Suprapubic skin (tissue), 3 donors: ENCODE measurements at regions not wholly inside any gene's neighbourhood (a gene's known extent, or its start where the extent isn't known, plus 50 kb on each side); places are given as distances from the start of the nearest gene placed in this dataset.

Experiments used
- EP300 ChIP-seq: sonication (generic); formaldehyde crosslinking; IDR thresholded peaks from one replicate; pipeline ENCODE4 v1.6.1; 2017; ENCODE audit warnings: antibody characterized with exemption
- TF ChIP-seq, protein P1 (sequence below), 2 donors: fragments of 200-600 bp in 1 of 2; fragments of 450-650 bp in 1 of 2; sonication (generic) in 1 of 2; IDR thresholded peaks; one replicate each; pipeline ENCODE4 v1.5.1; 2016 to 2019; ENCODE audit warnings: antibody characterized with exemption in 2 of 2, mild to moderate bottlenecking in 1 of 2, moderate library complexity in 1 of 2

DNA sequence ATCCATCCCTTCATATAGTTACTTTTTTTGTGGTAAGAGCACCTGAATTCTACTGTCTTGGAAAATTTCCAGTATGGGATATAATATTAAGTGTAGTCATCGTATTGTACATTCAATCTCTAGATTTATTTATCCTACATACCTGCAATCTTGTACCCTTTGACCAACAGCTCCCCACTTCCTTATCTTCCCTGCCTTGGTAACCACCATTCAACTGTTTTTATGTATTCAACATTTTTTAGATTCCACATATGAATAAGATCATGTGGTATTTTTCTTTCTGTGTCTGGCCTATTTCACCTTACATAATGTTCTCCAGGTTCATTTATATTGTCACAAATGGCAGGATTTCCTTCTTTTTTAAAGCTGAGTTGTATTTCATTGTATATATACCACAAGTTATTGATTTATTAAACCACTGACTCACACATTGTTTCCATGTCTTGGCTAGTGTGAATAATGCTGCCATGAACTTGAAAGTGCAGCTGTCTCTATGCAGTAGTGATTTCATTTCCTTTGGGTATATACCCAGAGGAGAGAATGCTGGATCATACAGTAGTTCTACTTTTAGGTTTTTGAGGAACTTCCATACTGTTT lies 572.5 kb downstream of the MAGEB5 start:
- TF ChIP-seq, protein P1, sequence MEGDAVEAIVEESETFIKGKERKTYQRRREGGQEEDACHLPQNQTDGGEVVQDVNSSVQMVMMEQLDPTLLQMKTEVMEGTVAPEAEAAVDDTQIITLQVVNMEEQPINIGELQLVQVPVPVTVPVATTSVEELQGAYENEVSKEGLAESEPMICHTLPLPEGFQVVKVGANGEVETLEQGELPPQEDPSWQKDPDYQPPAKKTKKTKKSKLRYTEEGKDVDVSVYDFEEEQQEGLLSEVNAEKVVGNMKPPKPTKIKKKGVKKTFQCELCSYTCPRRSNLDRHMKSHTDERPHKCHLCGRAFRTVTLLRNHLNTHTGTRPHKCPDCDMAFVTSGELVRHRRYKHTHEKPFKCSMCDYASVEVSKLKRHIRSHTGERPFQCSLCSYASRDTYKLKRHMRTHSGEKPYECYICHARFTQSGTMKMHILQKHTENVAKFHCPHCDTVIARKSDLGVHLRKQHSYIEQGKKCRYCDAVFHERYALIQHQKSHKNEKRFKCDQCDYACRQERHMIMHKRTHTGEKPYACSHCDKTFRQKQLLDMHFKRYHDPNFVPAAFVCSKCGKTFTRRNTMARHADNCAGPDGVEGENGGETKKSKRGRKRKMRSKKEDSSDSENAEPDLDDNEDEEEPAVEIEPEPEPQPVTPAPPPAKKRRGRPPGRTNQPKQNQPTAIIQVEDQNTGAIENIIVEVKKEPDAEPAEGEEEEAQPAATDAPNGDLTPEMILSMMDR (IDR thresholded peaks at IDR 0.05), result no peak
- no peak for TF ChIP-seq EP300
